NCI-H146 (cell line): ENCODE measurements at regions not wholly inside any gene's neighbourhood (a gene's known extent, or its start where the extent isn't known, plus 50 kb on each side); places are given as distances from the start of the nearest gene placed in this dataset.
"Not testable (repeated sequence)": the region's sequence is repeated elsewhere in the genome, so short reads cannot be mapped to it uniquely, and the experiment has no call there.

Experiments used
- DNase-seq: peaks from one replicate; lab custom pipeline; 2025; lab: John Stamatoyannopoulos, UW

DNA sequence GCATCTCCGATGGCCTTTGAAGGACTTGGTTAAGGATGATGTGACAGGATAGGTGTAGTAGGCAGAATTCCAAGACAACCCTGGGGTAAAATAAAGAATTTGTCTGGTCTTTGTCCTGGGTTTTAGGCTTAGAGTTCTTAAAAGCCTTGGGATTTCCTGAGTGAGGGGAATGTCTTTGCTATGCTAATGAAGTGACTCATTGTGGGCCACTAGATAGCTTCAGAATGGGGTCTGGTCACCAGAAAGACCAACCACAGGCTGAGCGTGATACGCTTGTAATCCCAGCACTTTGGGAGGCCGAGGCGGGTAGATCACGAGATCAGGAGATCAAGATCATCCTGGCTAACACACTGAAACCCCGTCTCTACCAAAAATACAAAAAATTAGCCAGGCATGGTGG lies 182.8 kb upstream of the TOX3 start:
- no peak for DNase-seq

GRCh38 chr16:52727849-52728248 lies 180.9 kb upstream of the TOX3 start:
- DNase-seq = no peak

GRCh38 chr16:52727441-52727840 lies 180.5 kb upstream of the TOX3 start:
- no peak for DNase-seq

DNA sequence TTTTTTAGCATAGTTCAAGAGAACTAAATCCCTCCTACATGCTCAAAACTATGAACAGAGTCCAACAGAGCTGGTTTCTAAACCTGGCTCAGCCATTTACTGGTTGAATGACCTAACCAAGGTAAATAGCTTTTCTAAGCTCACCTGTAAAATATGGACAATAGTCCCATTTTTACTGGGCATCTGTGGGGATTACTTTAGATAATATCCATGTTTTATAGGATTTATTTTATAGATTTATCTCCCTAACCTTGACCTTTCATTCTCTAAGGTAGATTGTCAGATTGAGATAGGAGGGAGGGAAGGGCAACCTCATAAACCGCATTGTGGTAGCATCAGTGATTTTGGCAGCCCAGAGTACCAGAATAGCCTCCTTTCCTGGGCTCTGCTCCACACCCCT lies 178.5 kb upstream of the TOX3 start:
- no peak for DNase-seq

DNA sequence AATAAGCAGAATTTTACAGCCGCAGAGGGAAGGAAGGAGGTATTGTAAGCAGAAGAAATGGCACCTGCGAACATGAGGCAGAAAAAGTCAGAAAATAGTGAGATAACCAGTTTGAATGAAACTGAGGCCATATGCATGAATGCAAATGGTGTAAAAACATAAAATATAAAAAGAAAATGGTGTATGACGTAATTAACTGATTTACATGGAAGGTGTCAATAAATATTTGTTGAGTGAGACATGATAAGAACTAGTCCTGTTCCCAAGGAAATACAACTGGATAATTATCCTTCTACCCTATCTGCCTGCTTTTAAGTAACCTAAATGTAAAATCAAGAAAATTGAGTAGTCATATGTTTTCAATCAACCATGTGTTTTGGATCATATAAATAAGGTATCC lies 178.1 kb upstream of the TOX3 start:
- DNase-seq = no peak

- no peak for DNase-seq
Observed at GRCh38 chr16:52721331-52721730, 174.4 kb upstream of the TOX3 start.

GRCh38 chr16:52718046-52718445 lies 171.1 kb upstream of the TOX3 start:
- DNase-seq = no peak

GRCh38 chr16:52713740-52714139 lies 166.8 kb upstream of the TOX3 start:
- DNase-seq = no peak

GRCh38 chr16:52709306-52709705 lies 162.4 kb upstream of the TOX3 start:
- no peak for DNase-seq

DNA sequence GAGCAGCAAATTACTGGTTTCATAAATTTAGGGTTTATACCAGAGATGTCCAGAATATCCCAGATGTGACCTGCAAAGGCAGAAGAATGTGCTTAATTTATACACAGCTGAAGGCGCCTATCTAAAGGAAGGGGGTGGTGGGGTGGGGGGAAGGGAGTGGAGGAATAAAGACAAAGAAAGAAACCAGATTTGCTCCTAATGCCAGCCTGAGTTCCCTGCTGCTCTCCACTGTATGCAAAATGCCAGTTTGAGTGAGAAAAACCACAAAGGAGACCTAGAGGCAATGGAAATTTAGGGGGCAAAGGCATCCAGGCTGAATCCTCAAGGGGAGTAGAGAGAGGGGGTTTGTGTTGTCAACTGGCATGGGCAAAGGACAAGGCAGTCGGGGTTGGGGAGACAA lies 161.5 kb upstream of the TOX3 start:
- DNase-seq = no peak

- no peak for DNase-seq
Observed at GRCh38 chr16:52707676-52708337, 160.9 kb upstream of the TOX3 start.

- no peak for DNase-seq
Observed at GRCh38 chr16:52705122-52705521, 158.2 kb upstream of the TOX3 start.

DNA sequence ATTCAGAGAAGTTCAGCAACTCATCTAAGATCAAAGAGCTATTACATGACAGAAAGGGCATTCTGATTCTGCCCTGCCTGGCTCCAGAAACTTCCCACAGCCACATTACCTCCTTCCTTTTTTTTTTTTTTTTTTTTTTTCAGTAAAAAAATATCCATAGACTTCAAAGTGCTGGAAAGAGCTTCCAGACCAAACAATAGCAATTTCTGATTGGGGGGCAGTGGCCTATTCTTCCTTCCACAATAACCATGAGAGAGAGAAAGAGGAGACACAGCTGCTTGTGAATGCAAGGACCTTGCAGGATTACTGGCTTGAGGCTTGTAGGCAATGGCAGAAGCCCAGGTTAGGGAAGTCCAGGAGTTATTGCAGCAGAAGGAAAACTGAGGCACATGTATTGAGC lies 151.0 kb upstream of the TOX3 start:
- DNase-seq = no peak

DNA sequence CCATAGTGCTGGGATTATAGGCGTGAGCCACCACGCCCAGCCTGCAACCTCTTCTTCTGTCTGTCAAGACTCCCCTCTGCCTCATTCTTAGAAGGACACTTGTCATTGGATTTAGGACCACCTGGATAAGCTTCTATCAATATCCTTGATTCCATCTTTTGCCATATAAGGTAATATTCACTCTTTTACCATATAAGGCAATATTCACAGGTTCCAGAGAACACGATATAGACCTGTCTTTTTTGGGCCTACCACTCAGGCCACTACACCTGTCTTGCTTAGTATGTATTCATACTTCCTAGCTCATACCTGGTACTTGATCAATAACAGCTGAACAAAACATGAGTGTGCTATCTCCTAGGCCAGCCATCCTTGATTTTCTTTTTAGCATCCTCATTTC lies 149.2 kb upstream of the TOX3 start:
- no peak for DNase-seq

DNA sequence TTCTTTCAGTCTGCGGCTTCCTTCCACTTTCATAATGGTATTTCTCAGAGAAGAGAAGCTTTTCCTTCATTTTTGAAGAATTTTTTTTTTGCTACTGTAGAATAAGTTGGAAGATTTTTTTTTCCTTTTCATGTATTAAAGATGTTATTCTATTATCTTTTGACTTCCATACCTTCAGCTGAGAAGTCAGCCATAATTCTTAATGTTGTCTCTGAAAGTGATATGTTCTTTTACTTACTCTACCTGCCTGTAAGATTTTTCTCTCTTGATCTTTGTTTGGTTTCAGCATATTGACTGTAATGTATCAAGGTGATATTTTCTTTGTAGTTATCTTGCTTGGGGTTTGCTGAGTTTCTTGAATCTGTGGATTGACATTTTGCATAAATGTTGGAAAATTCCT lies 143.5 kb upstream of the TOX3 start:
- DNase-seq = no peak

DNA sequence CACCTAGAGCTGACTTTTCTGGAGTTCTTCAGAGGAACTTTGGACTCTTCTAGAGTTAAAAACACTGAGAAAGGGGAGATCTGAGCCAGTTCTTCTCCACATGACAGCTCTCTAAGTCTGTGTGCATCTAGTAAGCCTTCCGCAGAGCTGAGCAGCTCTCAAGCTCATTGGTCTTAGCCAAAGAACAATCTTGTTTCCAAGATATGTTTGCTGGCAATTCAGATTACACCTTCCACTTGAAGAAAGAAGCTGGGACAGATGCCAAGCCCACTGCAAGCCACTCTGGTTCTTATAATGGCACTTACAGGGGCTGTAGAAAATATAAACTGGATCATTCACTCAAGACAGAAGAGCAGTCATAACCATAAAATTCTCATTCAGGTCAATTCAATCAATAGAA lies 134.1 kb upstream of the TOX3 start:
- DNase-seq = no peak

- no peak for DNase-seq
Observed at GRCh38 chr16:52677501-52677900, 130.6 kb upstream of the TOX3 start.

DNA sequence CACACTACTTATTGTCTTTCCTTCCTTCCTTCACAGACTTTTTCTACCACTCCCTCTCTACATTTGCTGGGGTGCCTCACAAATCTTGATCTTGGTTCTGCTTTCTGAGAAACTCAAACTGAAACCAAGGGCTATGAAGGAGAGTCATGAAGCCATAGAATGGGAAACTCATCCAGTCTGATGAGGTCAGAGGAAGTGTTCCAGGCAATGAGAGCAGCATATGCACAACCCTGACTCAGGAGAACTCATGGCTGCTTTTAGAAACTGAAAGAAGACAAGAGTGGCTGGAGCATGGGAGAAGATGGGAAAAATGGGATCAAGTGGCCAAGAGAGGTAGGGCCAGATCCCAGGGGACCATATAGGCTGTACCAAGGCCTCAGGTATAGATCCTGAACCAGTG lies 130.0 kb upstream of the TOX3 start:
- DNase-seq = no peak

- DNase-seq = no peak
Observed at GRCh38 chr16:52671590-52671989, 124.6 kb upstream of the TOX3 start.

GRCh38 chr16:52657924-52658323 lies 111.0 kb upstream of the TOX3 start:
- DNase-seq = no peak

DNA sequence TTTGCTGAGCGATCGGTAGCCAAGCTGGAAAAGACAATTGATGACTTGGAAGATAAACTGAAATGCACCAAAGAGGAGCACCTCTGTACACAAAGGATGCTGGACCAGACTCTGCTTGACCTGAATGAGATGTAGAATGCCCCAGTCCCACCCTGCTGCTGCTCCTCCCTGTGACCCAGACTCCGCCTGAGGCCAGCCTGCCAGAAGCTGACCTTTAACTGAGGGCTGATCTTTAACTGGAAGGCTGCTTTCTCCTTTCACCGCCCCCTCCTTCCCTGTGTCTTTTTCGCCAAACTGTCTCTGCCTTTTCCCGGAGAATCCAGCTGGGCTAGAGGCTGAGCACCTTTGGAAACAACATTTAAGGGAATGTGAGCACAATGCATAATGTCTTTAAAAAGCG lies 109.0 kb upstream of the TOX3 start:
- not testable (repeated sequence) for DNase-seq

DNA sequence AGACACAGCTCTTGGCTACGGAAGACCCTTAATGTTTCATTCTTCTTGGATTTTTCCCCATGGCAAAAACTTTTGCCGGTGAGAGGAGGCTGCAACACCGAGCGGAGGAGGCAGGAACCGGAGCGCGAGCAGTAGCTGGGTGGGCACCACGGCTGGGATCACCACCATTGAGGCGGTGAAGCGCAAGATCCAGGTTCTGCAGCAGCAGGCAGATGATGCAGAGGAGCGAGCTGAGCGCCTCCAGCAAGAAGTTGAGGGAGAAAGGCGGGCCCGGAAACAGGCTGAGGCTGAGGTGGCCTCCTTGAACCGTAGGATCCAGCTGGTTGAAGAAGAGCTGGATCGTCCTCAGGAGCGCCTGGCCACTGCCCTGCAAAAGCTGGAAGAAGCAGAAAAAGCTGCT lies 108.2 kb upstream of the TOX3 start:
- not testable (repeated sequence) for DNase-seq

DNA sequence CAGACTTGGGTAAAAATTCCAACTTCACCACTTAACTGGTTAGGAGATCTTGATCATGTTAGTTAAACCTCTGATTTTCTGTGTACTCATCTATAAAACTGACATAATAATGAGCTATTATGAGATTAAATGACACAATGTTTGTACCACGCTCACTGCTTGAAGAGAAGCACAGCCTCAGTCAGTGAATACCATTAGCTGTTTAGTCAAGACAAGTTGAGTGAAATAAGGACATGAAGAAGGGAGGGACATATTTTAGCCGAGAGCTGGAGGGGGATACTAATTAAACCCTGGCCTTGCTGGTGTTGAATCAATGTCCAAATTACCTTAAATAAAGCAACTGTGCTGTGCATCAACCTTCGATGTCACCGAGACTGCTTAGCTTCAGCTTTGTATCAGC lies 105.1 kb upstream of the TOX3 start:
- DNase-seq = no peak

- DNase-seq = no peak
Observed at GRCh38 chr16:52650789-52651188, 103.8 kb upstream of the TOX3 start.

GRCh38 chr16:52650318-52650717 lies 103.4 kb upstream of the TOX3 start:
- no peak for DNase-seq
